ENCODE measurements at regions not wholly inside any gene's neighbourhood (a gene's known extent, or its start where the extent isn't known, plus 50 kb on each side); places are given as distances from the start of the nearest gene placed in this dataset.
A peak's percentile ranks its signal among the peaks of the same experiment; 100 is the strongest.
"Not testable (repeated sequence)": the region's sequence is repeated elsewhere in the genome, so short reads cannot be mapped to it uniquely, and the experiment has no call there.

DNA sequence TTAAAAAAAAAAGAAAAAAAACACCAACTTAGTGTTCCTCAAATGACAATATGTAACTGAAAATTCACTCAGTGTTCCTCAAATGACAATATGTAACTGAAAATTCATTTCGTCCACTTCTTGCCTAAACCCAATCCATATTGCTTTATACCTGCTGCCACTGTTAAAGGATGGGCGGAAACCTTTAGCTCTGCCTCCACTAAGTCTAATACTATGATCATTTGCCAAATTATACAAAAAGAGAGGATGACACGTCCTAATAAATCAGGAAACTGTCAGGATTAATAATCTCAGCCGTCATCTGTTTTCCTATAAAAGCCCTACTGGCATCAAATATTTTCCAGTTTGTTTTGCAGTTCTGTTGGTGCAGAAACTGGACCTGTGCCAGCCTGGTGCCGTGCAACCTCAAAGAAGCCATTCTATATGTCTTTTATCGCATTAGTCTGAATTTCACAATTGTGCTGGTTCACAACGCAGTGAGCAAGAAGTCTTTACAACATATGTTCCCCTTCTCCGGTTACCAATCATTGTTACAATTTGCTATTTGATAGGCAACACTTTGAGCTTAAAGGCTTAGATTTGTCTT, 160.4 kb upstream of the KCNH8 start:
- DNase-seq, result peak in 1 of 2 experiments; percentile 5

DNA sequence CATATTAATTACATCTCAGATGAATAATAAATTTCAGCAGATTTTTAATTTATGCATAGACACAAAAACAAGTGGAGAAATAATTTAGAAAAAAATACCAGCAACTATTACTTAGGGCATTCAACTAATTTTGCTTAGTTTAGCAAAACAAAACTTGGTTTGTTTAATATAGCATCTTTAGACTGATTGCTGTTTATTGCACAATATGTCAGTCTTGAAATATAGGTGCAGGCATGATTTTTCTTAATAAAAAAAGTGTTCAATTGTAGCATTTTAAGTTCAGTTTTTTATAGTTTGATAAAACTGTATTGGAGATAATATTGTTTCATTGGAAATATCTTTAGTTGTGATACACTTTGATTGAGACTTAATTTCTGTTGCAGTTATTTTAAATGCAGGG, 161.2 kb upstream of the KCNH8 start:
- no peak for DNase-seq

DNA sequence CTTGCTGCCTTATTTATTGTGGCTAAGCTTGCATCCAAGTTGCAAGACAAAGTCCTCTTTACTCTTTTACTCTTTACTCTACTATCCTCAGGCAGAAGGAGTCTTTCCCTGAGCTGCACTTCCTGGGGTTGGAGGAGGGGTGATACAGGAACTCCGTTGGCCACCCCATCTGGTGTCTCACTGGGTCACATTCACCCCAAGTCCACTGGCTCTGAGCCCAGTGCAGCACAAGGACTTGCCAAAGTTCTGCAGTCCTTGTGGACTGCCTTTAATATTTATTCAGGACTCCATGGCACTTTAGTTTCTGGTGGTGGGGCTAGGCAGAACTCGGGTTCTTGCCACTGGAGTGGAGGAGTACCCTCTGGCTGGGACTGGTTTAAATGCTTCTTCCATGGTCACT, 165.4 kb upstream of the KCNH8 start:
- no peak for DNase-seq

DNA sequence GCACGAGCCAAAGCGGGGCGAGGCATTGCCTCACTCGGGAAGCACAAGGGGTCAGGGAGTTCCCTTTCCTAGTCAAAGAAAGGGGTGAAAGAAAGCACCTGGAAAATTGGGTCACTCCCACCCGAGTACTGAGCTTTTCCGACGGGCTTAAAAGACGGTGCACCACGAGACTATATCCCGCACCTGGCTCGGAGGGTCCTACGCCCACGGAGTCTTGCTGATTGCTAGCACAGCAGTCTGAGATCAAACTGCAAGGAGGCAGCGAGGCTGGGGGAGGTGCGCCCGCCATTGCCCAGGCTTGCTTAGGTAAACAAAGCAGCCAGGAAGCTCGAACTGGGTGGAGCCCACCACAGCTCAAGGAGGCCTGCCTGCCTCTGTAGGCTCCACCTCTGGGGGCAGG, 172.2 kb upstream of the KCNH8 start:
- not testable (repeated sequence) for DNase-seq

DNA sequence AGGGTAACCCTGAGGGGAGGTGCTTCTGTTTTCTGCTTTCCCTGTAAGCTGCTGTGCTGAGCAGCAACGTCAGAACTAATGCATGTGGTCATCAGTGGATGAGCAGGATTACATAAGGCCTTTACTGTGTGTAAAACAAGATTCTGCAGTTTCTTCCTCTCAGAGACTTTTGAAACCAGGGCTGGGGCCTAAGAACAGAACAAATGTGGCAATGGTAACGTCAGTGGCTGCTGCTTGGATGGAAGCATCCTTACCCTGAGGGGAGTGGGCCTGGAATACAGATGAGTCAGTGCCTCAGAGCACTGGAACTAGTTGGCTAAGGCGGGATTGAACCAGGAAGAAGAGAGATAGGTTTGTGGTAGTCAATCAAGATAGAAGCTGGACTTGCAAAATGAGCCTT, 180.2 kb upstream of the KCNH8 start:
- DNase-seq, result no peak

DNA sequence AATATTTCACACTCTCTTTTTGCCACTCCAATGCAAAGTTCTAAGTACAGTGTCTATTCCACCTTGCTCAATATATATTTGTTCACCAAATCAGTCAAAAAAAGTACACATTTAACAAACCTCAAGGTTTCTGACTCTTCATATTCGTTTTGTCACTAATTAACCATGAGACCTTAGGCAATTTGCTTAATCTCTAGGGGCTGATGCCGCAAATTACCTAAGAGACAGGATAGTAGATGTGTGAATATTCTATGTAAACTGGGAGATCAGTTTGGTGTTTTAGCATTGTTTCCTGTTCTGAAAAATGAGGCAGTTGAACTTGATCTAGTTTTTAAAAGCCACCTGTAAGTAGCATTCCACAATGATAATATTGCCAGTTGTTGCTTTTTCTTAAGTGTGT, 182.5 kb upstream of the KCNH8 start:
- DNase-seq, result no peak

DNA sequence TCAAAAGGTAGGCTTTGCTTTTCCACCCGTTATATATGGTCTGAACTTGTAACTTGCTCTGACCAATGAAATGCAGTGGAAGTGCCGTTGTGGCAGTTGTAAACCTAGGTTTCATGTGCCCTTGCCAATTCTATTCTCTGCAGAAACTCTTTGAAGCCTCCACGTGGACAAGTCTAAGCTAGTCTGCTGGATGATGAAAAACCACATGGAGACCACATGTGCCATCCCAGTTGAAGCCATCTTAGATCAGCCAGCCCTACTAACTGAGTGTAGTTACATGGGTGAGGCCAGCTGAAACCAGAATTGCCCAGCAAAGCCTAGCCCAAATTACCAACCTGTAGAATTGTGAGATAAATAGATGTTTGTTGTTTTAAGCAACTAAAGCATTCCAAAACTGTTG, 183.7 kb upstream of the KCNH8 start:
- DNase-seq, result no peak

DNA sequence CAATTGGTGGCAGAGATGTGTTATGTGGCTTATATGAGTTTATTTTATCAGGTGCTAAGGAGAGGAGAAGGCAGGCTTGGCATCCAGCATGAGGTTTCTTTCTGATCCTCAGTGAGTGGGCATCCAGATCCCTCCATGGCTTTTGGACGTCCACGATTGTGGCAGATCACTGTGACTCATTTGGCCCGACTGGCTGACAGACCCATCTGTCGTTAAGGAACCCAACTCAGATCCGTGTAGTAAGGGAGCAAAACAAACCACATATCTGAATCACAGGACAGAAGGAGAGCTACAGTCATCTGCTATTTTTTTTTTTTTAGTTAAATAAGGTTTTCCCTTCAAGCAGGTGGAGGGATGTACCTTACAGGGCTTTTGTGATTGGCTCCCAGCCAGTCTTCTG, 197.0 kb upstream of the KCNH8 start:
- DNase-seq, result no peak

DNA sequence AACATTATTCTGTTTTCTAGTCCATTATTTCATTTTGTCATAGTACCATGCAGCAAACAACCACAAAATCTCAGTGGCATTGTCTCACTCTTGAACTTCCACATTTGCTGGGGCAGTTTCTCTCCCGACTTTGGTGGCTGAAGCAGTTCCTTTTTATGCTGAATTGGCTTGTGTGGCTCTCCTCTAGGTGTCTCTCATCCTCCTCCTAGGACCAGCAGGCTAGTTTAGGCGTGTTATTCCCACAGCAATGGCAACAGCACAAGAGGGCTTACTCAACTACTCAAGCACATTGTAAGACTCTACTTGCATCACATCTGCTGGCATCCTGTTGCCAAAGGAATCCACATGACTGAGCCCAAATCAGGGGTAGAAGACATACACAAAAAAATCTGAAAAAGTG, 201.8 kb upstream of the KCNH8 start:
- DNase-seq, result no peak

DNA sequence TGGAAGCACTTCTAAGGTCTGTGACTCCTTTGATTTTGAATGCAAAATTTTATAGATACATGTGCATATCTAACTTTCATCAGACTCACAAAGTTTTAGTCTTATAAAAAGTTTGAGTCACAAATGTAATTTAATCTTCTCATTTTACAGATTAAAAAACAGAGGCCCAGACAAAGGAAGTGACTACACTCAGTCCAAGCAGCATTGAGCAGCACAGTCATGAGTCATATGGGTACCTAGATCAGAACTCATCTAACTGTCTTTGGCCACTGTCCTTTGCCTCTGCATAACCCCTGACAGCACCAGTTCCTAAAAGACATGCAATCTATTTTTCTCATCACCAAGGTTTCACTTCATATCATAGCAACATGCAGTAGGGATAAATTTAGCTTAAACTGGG, 210.7 kb upstream of the KCNH8 start:
- DNase-seq, result no peak

DNA sequence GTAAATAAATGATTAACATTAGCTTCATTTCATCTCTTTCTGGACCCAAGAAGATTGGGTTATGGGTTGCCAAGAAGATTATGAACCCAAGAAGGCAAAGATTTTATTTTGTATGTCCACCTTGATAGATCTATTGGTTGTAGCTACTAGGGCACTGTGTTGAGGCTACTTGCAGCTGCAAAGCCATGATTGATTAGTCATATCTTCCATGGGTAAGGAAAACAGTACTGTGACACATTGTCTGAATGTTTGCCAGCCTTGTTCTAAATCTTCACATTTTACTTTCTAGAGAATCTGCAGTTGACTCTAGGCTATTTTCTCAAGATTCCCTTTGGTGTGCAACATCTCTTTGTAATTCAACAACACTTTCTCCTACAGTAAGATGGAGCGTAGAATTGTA, 229.2 kb upstream of the KCNH8 start:
- DNase-seq, result no peak

DNA sequence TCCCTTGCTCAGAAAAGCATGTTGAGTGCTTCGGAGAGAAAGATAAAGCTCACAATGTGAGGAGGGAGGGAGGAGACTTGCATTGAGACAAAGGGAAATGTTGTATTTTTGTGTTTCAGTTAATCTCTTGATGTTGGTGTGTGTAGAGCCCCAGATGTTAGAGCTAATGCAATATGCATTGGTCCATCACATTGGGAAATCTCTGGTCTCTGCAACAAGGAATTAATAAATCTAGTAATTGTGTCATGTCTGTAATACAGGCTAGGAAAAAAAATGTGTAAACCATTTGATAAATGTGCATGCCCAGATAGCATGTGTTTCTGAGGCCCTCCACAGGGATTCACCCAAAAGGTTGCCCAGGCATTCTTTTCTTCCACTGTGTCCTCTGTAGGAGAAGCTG, 230.4 kb upstream of the KCNH8 start:
- no peak for DNase-seq

DNA sequence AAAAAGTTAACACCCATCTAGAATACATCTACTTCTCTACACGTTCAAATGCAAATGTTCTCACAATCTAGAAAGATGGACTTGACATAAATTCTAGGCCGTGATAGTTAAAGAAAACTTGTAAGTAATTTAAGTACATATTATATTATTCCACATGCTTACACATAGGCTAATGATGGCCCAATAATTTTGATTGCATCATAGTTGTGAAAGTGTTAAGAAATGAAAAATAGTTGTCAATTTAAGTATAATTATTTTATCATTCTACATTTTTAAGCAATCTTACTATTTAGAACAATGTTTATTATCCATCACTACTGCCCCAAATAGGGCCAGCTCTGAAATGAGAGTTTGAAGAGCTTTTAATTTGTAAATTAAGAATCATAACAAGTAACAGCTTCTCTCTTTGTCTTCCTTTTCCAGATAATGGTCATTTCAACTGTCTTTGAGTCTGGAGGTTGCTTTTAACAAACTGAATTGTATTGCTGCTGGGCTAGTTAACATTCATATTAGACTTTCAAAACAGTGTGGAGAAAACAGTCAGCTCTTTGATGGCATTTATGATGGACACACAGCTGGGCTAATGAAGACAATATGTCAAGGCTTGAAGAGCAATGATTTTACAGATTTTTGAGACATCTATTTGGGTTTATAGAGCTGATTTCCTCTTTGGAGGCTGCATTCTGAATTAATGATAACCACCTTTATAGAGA, 246.1 kb upstream of the KCNH8 start:
- DNase-seq, result no peak

DNA sequence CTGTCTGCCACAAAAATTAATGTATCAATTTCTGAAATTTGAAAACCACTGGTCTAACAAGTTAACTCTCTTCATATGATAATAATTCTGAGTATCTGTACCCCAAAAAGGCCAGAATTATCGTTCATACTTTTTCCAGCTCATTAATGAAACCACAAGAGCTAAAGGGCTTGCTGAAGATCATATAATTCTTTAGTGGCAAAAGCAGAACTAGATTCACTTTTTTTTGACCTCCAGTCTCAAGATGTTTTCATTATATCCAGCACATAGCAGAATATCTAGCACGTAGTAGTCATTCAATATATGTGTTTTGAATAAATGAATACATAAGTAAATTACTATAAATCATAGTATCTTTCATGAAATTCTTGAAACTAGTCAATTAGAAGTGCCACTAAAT, 246.7 kb upstream of the KCNH8 start:
- no peak for DNase-seq

DNA sequence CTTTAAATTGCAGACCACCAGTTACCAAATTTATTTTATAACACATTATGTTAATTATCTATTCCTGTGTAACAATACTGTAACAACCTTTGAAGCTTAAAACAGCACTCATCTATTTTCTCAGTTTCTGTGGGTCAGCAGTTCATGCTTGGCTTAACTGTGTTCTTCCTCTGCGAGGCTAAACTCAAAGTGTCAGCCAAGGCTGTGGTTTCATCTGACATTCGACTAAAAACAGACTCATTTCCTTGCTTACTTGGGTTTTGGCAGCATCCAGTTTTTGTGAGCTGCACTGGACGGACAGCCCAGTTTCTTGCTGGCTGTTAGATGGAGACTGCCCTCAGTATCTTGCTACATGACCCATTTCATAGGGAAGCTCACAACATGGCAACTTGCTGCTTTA, 247.3 kb upstream of the KCNH8 start:
- DNase-seq, result no peak

DNA sequence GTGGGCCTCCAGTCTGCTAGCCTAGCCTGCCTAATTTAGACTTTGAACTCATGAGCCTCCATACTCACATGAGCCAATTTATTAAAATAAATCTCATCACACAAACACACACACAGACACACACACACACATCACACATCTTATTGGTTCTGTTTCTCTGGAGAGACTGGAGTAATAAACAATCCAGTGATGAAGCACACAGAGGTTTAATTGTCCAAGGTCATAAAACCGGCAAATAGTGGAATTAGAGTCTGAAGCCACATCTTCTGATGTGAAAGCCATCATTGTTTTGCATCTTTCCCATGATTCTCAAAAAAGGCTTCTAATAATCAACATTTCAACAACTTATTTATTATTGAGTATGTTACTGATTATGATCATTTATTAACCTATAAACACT, 249.4 kb upstream of the KCNH8 start:
- no peak for DNase-seq

DNA sequence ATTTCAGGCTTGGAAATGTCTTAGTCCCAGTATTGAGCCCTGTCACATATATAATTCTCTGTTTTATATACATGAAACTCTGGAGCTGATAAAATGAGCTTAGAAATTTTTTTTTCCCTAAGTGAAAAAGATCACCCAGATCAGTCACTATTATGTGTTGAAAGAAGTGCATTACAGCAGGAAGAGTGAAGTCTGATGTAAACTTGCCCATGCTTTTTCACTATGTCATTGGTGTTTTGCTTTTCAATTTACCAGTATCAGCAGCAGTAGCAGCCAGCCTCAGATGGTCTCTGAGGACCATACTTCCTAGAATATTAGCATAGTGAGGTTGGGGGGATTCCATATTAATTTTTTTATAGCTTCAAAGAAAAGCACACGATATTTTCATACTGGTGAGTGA, 255.6 kb upstream of the KCNH8 start:
- DNase-seq, result no peak

DNA sequence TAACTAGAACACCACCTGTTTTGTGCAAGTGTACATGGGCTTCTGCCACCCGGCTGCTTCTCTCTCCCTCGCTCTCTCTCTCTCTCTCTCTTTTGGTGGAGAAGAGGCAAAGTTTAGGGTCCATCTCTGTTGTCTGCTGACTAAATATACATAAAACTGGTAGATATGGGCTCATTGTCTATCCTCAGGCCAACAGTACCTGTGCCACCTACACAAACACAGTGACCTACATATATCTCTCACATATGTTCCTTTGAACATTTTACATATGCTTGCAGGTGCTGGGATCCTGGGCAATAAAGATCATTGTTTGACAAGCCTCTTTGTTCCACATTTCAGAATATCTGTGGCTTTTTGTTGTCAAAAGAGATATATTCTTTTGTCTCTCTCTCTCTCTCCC, 256.3 kb upstream of the KCNH8 start:
- DNase-seq, result no peak

DNA sequence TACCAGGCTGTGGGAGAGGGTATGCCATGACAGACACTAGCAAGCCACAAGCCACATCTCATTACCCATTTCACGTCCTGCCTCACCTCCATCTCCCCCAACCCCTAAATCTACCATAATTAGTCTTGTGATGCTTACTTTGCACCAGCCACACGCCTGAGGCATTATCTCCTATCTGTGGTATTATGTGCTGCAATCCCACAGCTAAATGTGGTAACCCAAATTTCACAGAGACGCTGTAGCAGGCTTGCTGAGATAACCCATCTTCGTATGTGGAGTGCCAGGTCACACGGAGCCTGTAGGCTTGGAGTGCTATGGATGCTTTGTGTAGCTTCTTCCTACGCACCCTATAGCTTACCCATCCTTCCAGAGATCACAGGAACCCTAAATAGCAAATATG, 256.7 kb upstream of the KCNH8 start:
- no peak for DNase-seq

DNA sequence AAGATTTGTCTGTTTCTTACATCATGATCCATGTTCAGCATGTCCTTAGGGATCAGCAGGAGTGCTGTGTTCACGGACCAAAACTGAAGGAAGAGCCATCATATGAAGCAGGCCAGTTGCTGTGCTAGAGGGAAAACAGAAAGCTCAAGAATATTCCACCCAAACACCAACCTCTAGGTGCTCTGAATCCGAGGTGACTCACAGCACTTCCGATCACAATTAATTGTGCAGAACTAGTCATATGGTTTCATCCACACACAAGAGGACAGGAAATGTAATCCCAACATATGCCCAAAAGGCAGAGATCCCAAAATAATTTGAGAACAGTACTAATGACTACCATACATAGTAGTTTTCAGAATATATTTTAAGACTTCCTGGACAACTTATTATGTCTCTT, 257.9 kb upstream of the KCNH8 start:
- DNase-seq, result no peak

DNA sequence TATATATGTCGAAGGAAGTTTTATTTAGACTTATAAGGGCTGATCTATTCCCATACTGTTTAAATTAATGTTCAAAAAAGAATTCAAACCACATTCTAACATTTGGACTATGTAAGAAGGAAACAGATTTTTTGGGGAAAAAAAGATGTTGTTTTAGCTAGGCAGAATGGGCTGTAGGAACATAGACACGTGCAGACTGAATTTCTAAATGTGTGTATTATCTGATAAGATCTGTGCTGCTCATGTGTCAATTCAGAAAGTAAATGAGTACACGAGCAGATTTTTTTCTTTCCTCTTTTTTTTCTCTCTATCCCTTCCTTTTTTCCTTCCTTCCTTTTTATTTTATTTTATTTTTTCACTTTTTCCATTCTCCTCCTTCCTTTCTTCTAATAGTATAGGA, 259.5 kb upstream of the KCNH8 start:
- no peak for DNase-seq

DNA sequence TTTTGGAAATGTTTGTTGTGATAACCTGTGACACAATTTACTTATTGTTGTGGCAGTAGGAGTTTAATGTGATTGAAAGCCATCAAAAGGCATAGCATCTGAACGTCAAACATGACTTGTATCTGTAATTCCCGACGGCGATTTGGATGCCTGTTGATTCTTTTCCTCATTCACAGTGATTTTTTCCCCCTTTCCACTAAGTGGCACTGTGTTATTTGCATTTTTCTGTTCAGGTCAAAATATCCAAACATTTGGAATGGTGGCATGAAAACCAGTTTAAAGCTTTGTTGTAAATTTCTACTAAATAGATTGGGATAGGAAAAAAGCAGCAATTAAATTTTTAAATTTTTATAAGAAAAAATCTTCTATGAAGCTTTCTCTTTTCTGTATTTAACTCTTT, 259.9 kb upstream of the KCNH8 start:
- no peak for DNase-seq

DNA sequence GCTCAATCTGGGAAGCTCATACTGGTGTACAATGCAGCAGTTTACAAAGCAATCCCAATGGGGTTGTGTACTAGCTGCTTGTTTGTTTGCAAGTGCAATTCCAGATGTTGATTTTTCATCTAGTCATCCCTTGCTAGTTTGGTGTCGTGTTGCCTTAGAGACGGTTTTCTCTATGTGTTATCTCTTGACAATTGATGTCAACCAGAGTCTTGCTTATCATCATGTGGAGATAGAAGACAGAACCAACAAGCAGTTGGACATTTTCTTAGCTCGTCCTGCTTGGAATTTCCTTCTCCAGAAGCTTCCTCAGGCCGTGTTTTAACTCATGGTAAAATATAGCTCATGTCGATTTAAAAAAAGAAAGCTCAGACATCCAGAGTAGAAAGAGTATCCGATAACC, 262.0 kb upstream of the KCNH8 start:
- no peak for DNase-seq

DNA sequence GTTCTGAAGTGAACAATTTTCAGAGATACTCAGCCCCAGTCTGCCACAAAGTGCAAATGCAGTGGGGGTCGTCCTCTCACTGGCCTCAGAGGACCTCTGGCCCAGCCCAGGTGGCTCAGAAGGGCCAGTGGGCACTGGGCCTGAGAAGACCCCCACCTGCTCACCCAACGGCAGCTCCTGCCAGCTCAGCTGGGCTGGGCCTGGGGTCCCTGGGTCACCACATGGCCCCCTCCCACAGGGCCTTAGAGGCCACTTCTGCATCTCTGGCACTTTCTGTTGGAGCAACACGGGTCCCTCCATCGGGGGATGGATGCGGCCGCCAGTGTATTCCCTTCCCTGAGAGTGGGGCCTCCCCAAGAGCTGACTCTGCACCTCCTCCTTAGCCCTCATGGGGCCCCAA, 262.7 kb upstream of the KCNH8 start:
- no peak for DNase-seq

DNA sequence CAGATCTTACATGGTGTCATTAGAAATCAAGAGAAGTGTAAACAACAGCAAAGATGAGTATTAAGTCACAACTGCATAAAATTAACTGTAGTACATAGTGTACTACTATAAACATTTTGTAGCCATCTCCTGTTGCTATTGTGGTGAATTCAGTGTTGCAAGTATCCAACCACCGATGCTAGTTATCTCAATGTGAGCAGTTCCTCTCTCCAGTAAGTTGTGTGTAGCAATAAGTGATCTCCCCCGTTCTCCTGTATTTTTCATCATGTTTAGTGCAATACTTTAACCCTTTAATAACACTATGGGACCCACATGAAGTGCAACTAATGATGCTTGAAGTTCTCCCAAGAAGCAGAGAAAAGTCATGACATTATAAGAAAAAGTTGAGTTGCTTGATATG, 264.7 kb upstream of the KCNH8 start:
- no peak for DNase-seq

All from NCI-H446 (cell line).